Mesothelial cell of epicardium (in vitro differentiated cells): ENCODE measurements at regions not wholly inside any gene's neighbourhood (a gene's known extent, or its start where the extent isn't known, plus 50 kb on each side); places are given as distances from the start of the nearest gene placed in this dataset.
"Not testable (repeated sequence)": the region's sequence is repeated elsewhere in the genome, so short reads cannot be mapped to it uniquely, and the experiment has no call there.

Experiments used
- DNase-seq, 2 experiments: peaks; one replicate each; pipeline ENCODE4 v3.0.0; 2021; ENCODE audit warnings: low spot score in 2 of 2; ENCODE audit not compliant: unreplicated experiment in 2 of 2
- H3K27ac Mint-ChIP-seq: 2 replicates; pipeline ENCODE4 v1.8.0; 2021; ENCODE audit warnings: mixed read lengths
- H3K27me3 Mint-ChIP-seq: 2 replicates; pipeline ENCODE4 v1.8.0; 2021; ENCODE audit warnings: low read depth, mixed read lengths
- H3K36me3 Mint-ChIP-seq: 2 replicates; pipeline ENCODE4 v1.8.0; 2021; ENCODE audit warnings: mixed read lengths
- H3K4me1 Mint-ChIP-seq: 2 replicates; pipeline ENCODE4 v1.8.0; 2021; ENCODE audit warnings: mixed read lengths
- H3K4me3 Mint-ChIP-seq: 2 replicates; pipeline ENCODE4 v1.8.0; 2021; ENCODE audit warnings: mild to moderate bottlenecking, moderate library complexity, mixed read lengths
- H3K9me3 Mint-ChIP-seq: 2 replicates; pipeline ENCODE4 v1.8.0; 2021; ENCODE audit warnings: mixed read lengths
- CTCF ChIP-seq: fragments of 200-600 bp; sonication (generic); IDR thresholded peaks from one replicate; pipeline ENCODE4 v1.5.0; 2021; ENCODE audit warnings: antibody characterized with exemption; ENCODE audit not compliant: unreplicated experiment

GRCh38 chr1:104019675-104020049 lies 270.0 kb downstream of the AMY1C start:
- H3K36me3 Mint-ChIP-seq = no peaks in the 10 kb centered on the region
- no peak overlapping the region for H3K4me3 Mint-ChIP-seq
- H3K4me1 Mint-ChIP-seq = peaks cover 13% of the 10 kb centered on the region
- peaks cover 30% of the 10 kb centered on the region for H3K9me3 Mint-ChIP-seq
- TF ChIP-seq CTCF = no peak
- H3K27ac Mint-ChIP-seq = no peak overlapping the region
- no peak for DNase-seq
- no peaks in the 10 kb centered on the region for H3K27me3 Mint-ChIP-seq

GRCh38 chr1:104028416-104029035 lies 278.8 kb downstream of the AMY1C start:
- H3K4me1 Mint-ChIP-seq = peaks cover 12% of the 10 kb centered on the region
- no peak for DNase-seq
- no peaks in the 10 kb centered on the region for H3K36me3 Mint-ChIP-seq
- H3K9me3 Mint-ChIP-seq = no peaks in the 10 kb centered on the region
- H3K27ac Mint-ChIP-seq = no peak overlapping the region
- H3K4me3 Mint-ChIP-seq = no peak overlapping the region
- no peaks in the 10 kb centered on the region for H3K27me3 Mint-ChIP-seq
- no peak for TF ChIP-seq CTCF

GRCh38 chr1:104029456-104029970 lies 279.8 kb downstream of the AMY1C start:
- H3K4me1 Mint-ChIP-seq = peaks cover 7% of the 10 kb centered on the region
- H3K36me3 Mint-ChIP-seq = no peaks in the 10 kb centered on the region
- no peak for DNase-seq
- H3K27me3 Mint-ChIP-seq = no peaks in the 10 kb centered on the region
- H3K4me3 Mint-ChIP-seq = no peak overlapping the region
- H3K27ac Mint-ChIP-seq = no peak overlapping the region
- H3K9me3 Mint-ChIP-seq = no peaks in the 10 kb centered on the region
- no peak for TF ChIP-seq CTCF

- H3K36me3 Mint-ChIP-seq = no peaks in the 10 kb centered on the region
- H3K27ac Mint-ChIP-seq = no peak overlapping the region
- H3K4me1 Mint-ChIP-seq = no peaks in the 10 kb centered on the region
- H3K27me3 Mint-ChIP-seq = no peaks in the 10 kb centered on the region
- H3K4me3 Mint-ChIP-seq = no peak overlapping the region
- no peak for DNase-seq
- TF ChIP-seq CTCF = no peak
- no peaks in the 10 kb centered on the region for H3K9me3 Mint-ChIP-seq
Observed at GRCh38 chr1:104056786-104057185, 307.1 kb downstream of the AMY1C start.

- not testable (repeated sequence) for H3K27ac Mint-ChIP-seq, DNase-seq, H3K9me3 Mint-ChIP-seq, H3K36me3 Mint-ChIP-seq, H3K27me3 Mint-ChIP-seq, H3K4me3 Mint-ChIP-seq, H3K4me1 Mint-ChIP-seq
Observed at GRCh38 chr1:104057219-104057898, 307.7 kb downstream of the AMY1C start.

GRCh38 chr1:104061637-104062036 lies 311.9 kb downstream of the AMY1C start:
- H3K36me3 Mint-ChIP-seq, H3K27me3 Mint-ChIP-seq, H3K4me3 Mint-ChIP-seq, H3K27ac Mint-ChIP-seq, DNase-seq, H3K4me1 Mint-ChIP-seq, H3K9me3 Mint-ChIP-seq: not testable (repeated sequence)
